ENCODE measurements at regions not wholly inside any gene's neighbourhood (a gene's known extent, or its start where the extent isn't known, plus 50 kb on each side); places are given as distances from the start of the nearest gene placed in this dataset.

- H3K4me1 Mint-ChIP-seq, result peaks cover 0 to 6% (median 0%) of the 10 kb centered on the region in 3 donors
- H3K4me3 Mint-ChIP-seq, result no peak overlapping the region
These were observed 1391.9 kb downstream of the TBC1D22A start for GRCh38 chr22:48154169-48154942.

GRCh38 chr22:48153726-48154125 lies 1391.3 kb downstream of the TBC1D22A start:
- peaks cover 0 to 6% (median 0%) of the 10 kb centered on the region in 3 donors for H3K4me1 Mint-ChIP-seq
- no peak overlapping the region for H3K4me3 Mint-ChIP-seq
- no peak overlapping the region for H3K27ac Mint-ChIP-seq
- peaks cover under 1% of the 10 kb centered on the region for H3K36me3 Mint-ChIP-seq
- no peaks in the 10 kb centered on the region for H3K9me3 Mint-ChIP-seq
- H3K27me3 Mint-ChIP-seq, result no peaks in the 10 kb centered on the region

More at GRCh38 chr22:48154169-48154942, 1391.9 kb downstream of the TBC1D22A start:
- no peaks in the 10 kb centered on the region for H3K27me3 Mint-ChIP-seq
- peaks cover 3% of the 10 kb centered on the region for H3K36me3 Mint-ChIP-seq
- H3K9me3 Mint-ChIP-seq, result peaks cover 0 to 3% (median 0%) of the 10 kb centered on the region in 3 donors
- H3K27ac Mint-ChIP-seq, result peak overlapping the region in 1 of 3 donors; percentile 90

GRCh38 chr22:48152916-48153315 lies 1390.5 kb downstream of the TBC1D22A start:
- Mint-ChIP-seq H3K27ac (no peak overlapping the region), H3K4me1 (peaks cover 0 to 6% (median 0%) of the 10 kb centered on the region in 3 donors), H3K36me3 (no peaks in the 10 kb centered on the region), H3K27me3 (no peaks in the 10 kb centered on the region), H3K4me3 (no peak overlapping the region), H3K9me3 (no peaks in the 10 kb centered on the region)

GRCh38 chr22:48152164-48152775 lies 1389.8 kb downstream of the TBC1D22A start:
- H3K4me1 Mint-ChIP-seq, result peaks cover 0 to 6% (median 0%) of the 10 kb centered on the region in 3 donors
- H3K9me3 Mint-ChIP-seq, result no peaks in the 10 kb centered on the region
- H3K27ac Mint-ChIP-seq, result no peak overlapping the region
- no peaks in the 10 kb centered on the region for H3K36me3 Mint-ChIP-seq
- H3K27me3 Mint-ChIP-seq, result no peaks in the 10 kb centered on the region
- H3K4me3 Mint-ChIP-seq, result peak overlapping the region in 1 of 4 donors; percentile 14

GRCh38 chr22:48151641-48152040 lies 1389.2 kb downstream of the TBC1D22A start:
- no peak overlapping the region for H3K4me3 Mint-ChIP-seq
- H3K27me3 Mint-ChIP-seq, result no peaks in the 10 kb centered on the region
- H3K4me1 Mint-ChIP-seq, result peaks cover 0 to 6% (median 0%) of the 10 kb centered on the region in 3 donors
- no peaks in the 10 kb centered on the region for H3K36me3 Mint-ChIP-seq
- no peaks in the 10 kb centered on the region for H3K9me3 Mint-ChIP-seq
- no peak overlapping the region for H3K27ac Mint-ChIP-seq

- H3K36me3 Mint-ChIP-seq, result no peaks in the 10 kb centered on the region
- H3K4me3 Mint-ChIP-seq, result no peak overlapping the region
- H3K27me3 Mint-ChIP-seq, result peaks cover 23% of the 10 kb centered on the region
- H3K27ac Mint-ChIP-seq, result peak overlapping the region in 1 of 3 donors; percentile 39
- H3K4me1 Mint-ChIP-seq, result peaks cover 0 to 9% (median 0%) of the 10 kb centered on the region in 3 donors
- peaks cover 0 to 5% (median 0%) of the 10 kb centered on the region in 3 donors for H3K9me3 Mint-ChIP-seq
These were observed 1385.4 kb downstream of the TBC1D22A start for GRCh38 chr22:48147831-48148230.

- H3K27ac Mint-ChIP-seq, result peak overlapping the region in 1 of 3 donors; percentile 39
- H3K4me1 Mint-ChIP-seq, result peaks cover 0 to 8% (median 0%) of the 10 kb centered on the region in 3 donors
- no peaks in the 10 kb centered on the region for H3K36me3 Mint-ChIP-seq
- H3K9me3 Mint-ChIP-seq, result peaks cover 0 to 6% (median 0%) of the 10 kb centered on the region in 3 donors
- peaks cover 24% of the 10 kb centered on the region for H3K27me3 Mint-ChIP-seq
- H3K4me3 Mint-ChIP-seq, result no peak overlapping the region
These were observed 1385.0 kb downstream of the TBC1D22A start for GRCh38 chr22:48147404-48147803.

- peaks cover 24% of the 10 kb centered on the region for H3K27me3 Mint-ChIP-seq
- H3K4me3 Mint-ChIP-seq, result no peak overlapping the region
- H3K9me3 Mint-ChIP-seq, result peaks cover 0 to 6% (median 2%) of the 10 kb centered on the region in 3 donors
- H3K27ac Mint-ChIP-seq, result peak overlapping the region in 1 of 3 donors; percentile 77
- H3K4me1 Mint-ChIP-seq, result peaks cover 0 to 3% (median 0%) of the 10 kb centered on the region in 3 donors
- no peaks in the 10 kb centered on the region for H3K36me3 Mint-ChIP-seq
These were observed 1384.0 kb downstream of the TBC1D22A start for GRCh38 chr22:48146426-48146825.

- no peaks in the 10 kb centered on the region for H3K36me3 Mint-ChIP-seq
- peaks cover 0 to 3% (median 0%) of the 10 kb centered on the region in 3 donors for H3K4me1 Mint-ChIP-seq
- no peak overlapping the region for H3K4me3 Mint-ChIP-seq
- H3K27ac Mint-ChIP-seq, result no peak overlapping the region
- peaks cover 0 to 6% (median 2%) of the 10 kb centered on the region in 3 donors for H3K9me3 Mint-ChIP-seq
- peaks cover 24% of the 10 kb centered on the region for H3K27me3 Mint-ChIP-seq
These were observed 1383.3 kb downstream of the TBC1D22A start for GRCh38 chr22:48145738-48146137.

- no peak overlapping the region for H3K4me3 Mint-ChIP-seq
- H3K27me3 Mint-ChIP-seq, result peaks cover 24% of the 10 kb centered on the region
- H3K9me3 Mint-ChIP-seq, result peaks cover 0 to 6% (median 2%) of the 10 kb centered on the region in 3 donors
- H3K36me3 Mint-ChIP-seq, result no peaks in the 10 kb centered on the region
- no peak overlapping the region for H3K27ac Mint-ChIP-seq
- peaks cover 0 to 3% (median 0%) of the 10 kb centered on the region in 3 donors for H3K4me1 Mint-ChIP-seq
These were observed 1381.9 kb downstream of the TBC1D22A start for GRCh38 chr22:48144318-48144717.

- Mint-ChIP-seq H3K9me3 (peaks cover 0 to 6% (median 2%) of the 10 kb centered on the region in 3 donors), H3K36me3 (no peaks in the 10 kb centered on the region), H3K27ac (no peak overlapping the region), H3K27me3 (peaks cover 24% of the 10 kb centered on the region), H3K4me3 (no peak overlapping the region), H3K4me1 (peaks cover 0 to 5% (median 0%) of the 10 kb centered on the region in 3 donors)
These were observed 1381.4 kb downstream of the TBC1D22A start for GRCh38 chr22:48143856-48144255.

- Mint-ChIP-seq H3K27me3 (peaks cover 24% of the 10 kb centered on the region), H3K4me1 (peaks cover 0 to 8% (median 6%) of the 10 kb centered on the region in 3 donors)
These were observed 1379.9 kb downstream of the TBC1D22A start for GRCh38 chr22:48142388-48142787.

GRCh38 chr22:48141301-48141700 lies 1378.9 kb downstream of the TBC1D22A start:
- Mint-ChIP-seq H3K9me3 (peaks cover 0 to 6% (median 2%) of the 10 kb centered on the region in 3 donors), H3K27me3 (peaks cover 24% of the 10 kb centered on the region)

More at GRCh38 chr22:48142388-48142787, 1379.9 kb downstream of the TBC1D22A start:
- H3K36me3 Mint-ChIP-seq, result no peaks in the 10 kb centered on the region
- H3K4me3 Mint-ChIP-seq, result no peak overlapping the region
- H3K27ac Mint-ChIP-seq, result no peak overlapping the region
- peaks cover 0 to 6% (median 2%) of the 10 kb centered on the region in 3 donors for H3K9me3 Mint-ChIP-seq

GRCh38 chr22:48140261-48140813 lies 1377.9 kb downstream of the TBC1D22A start:
- peaks cover 0 to 10% (median 6%) of the 10 kb centered on the region in 3 donors for H3K4me1 Mint-ChIP-seq
- H3K27ac Mint-ChIP-seq, result no peak overlapping the region
- H3K9me3 Mint-ChIP-seq, result peaks cover 0 to 6% (median 2%) of the 10 kb centered on the region in 3 donors
- no peaks in the 10 kb centered on the region for H3K36me3 Mint-ChIP-seq
- no peak overlapping the region for H3K4me3 Mint-ChIP-seq
- H3K27me3 Mint-ChIP-seq, result peaks cover 19% of the 10 kb centered on the region

More at GRCh38 chr22:48141301-48141700, 1378.9 kb downstream of the TBC1D22A start:
- Mint-ChIP-seq H3K4me1 (peaks cover 0 to 10% (median 8%) of the 10 kb centered on the region in 3 donors), H3K36me3 (no peaks in the 10 kb centered on the region), H3K4me3 (no peak overlapping the region), H3K27ac (no peak overlapping the region)

- Mint-ChIP-seq H3K4me3 (no peak overlapping the region), H3K4me1 (peaks cover 0 to 10% (median 6%) of the 10 kb centered on the region in 3 donors), H3K36me3 (no peaks in the 10 kb centered on the region), H3K9me3 (peaks cover 0 to 6% (median 2%) of the 10 kb centered on the region in 3 donors), H3K27me3 (peaks cover 14% of the 10 kb centered on the region), H3K27ac (no peak overlapping the region)
These were observed 1377.3 kb downstream of the TBC1D22A start for GRCh38 chr22:48139776-48140175.
